Gastroesophageal sphincter (tissue), 4 donors: ENCODE measurements at regions not wholly inside any gene's neighbourhood (a gene's known extent, or its start where the extent isn't known, plus 50 kb on each side); places are given as distances from the start of the nearest gene placed in this dataset.

Experiments used
- ATAC-seq: fragments of 150-250 bp; one replicate; pipeline ENCODE4 v1.9.1; 2016; ENCODE audit warnings: mild to moderate bottlenecking, moderate library complexity
- H3K27ac ChIP-seq, 4 donors: fragments of 200-600 bp; sonication (generic) in 3 of 4; 1 replicate in 3 of 4; 2 replicates in 1 of 4; pipeline ENCODE4 v1.5.1; 2016 to 2019
- H3K27me3 ChIP-seq: fragments of 200-600 bp; sonication (generic); one replicate; pipeline ENCODE4 v1.5.1; 2019
- H3K36me3 ChIP-seq, 2 donors: fragments of 200-600 bp; sonication (generic); one replicate each; pipeline ENCODE4 v1.5.1; 2019; ENCODE audit warnings: control low read depth in 1 of 2
- H3K4me1 ChIP-seq, 3 donors: fragments of 200-600 bp; sonication (generic); 1 replicate in 2 of 3; 2 replicates in 1 of 3; pipeline ENCODE4 v1.5.1; 2016 to 2019; ENCODE audit warnings: control low read depth in 2 of 3
- H3K4me3 ChIP-seq, 2 donors: fragments of 200-600 bp; sonication (generic); one replicate each; pipeline ENCODE4 v1.5.1; 2019; ENCODE audit warnings: mild to moderate bottlenecking in 1 of 2, moderate library complexity in 1 of 2
- H3K9me3 ChIP-seq, 3 donors: fragments of 200-600 bp; sonication (generic); one replicate each; pipeline ENCODE4 v1.5.1; 2017 to 2019; ENCODE audit warnings: control low read depth in 2 of 3
- EP300 ChIP-seq: sonication (generic); formaldehyde crosslinking; IDR thresholded peaks from one replicate; pipeline ENCODE4 v1.6.1; 2017; ENCODE audit warnings: antibody characterized with exemption, mild to moderate bottlenecking
- POLR2A ChIP-seq, 2 donors: fragments of 450-650 bp; IDR thresholded peaks; one replicate each; pipeline ENCODE4 v1.6.1; 2017; ENCODE audit warnings: antibody characterized with exemption in 2 of 2, mild to moderate bottlenecking in 2 of 2, moderate library complexity in 1 of 2
- POLR2AphosphoS5 ChIP-seq: sonication (generic); formaldehyde crosslinking; IDR thresholded peaks from one replicate; pipeline ENCODE4 v1.6.1; 2017; ENCODE audit warnings: antibody characterized with exemption
- WGBS, 2 donors: methylation state at CpG; one replicate each; pipeline ENCODE4 v1.1.5; 2018; ENCODE audit warnings: low coverage in 1 of 2; 5-methylcytosine and 5-hydroxymethylcytosine counted together
- TF ChIP-seq, protein P1 (sequence below), 4 experiments: fragments of 200-600 bp in 2 of 4; fragments of 450-650 bp in 2 of 4; sonication (generic) in 1 of 4; IDR thresholded peaks; one replicate each; pipeline ENCODE4 v1.5.1; 2017 to 2019; ENCODE audit warnings: antibody characterized with exemption in 4 of 4, mild to moderate bottlenecking in 2 of 4, moderate library complexity in 2 of 4

DNA sequence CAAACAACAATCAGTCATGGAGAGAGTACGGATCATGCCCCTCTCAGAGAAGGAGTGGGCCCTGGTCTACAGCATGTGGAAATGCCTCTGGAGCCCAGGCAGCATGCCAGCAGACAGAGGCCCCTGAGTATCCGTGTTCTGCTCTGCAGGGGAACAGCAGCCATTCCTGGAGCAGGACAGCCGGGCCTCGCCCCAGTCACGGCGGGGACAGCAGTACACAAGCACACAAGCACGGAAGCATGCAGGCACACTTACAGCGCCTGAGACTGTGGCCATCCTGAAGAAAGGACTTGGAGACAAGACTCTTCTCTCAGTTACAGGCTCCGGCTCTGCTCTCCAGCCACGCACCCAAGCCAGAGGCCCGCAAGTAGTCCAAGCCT lies 102.6 kb upstream of the ALDH1B1 start:
- H3K36me3 ChIP-seq = no peaks in the 10 kb centered on the region
- WGBS, 2 donors = 89 to 100% methylated on average over 1 to 4 of the region's 11 CpGs
- no peak for ATAC-seq

GRCh38 chr9:38289236-38289865 lies 103.2 kb upstream of the ALDH1B1 start:
- Histone ChIP-seq H3K27me3 (no peaks in the 10 kb centered on the region), H3K27ac (no peak overlapping the region), H3K9me3 (no peaks in the 10 kb centered on the region), H3K4me1 (peaks cover 0 to 9% (median 0%) of the 10 kb centered on the region in 3 donors), H3K36me3 (no peaks in the 10 kb centered on the region), H3K4me3 (no peak overlapping the region)
- TF ChIP-seq, protein P1, sequence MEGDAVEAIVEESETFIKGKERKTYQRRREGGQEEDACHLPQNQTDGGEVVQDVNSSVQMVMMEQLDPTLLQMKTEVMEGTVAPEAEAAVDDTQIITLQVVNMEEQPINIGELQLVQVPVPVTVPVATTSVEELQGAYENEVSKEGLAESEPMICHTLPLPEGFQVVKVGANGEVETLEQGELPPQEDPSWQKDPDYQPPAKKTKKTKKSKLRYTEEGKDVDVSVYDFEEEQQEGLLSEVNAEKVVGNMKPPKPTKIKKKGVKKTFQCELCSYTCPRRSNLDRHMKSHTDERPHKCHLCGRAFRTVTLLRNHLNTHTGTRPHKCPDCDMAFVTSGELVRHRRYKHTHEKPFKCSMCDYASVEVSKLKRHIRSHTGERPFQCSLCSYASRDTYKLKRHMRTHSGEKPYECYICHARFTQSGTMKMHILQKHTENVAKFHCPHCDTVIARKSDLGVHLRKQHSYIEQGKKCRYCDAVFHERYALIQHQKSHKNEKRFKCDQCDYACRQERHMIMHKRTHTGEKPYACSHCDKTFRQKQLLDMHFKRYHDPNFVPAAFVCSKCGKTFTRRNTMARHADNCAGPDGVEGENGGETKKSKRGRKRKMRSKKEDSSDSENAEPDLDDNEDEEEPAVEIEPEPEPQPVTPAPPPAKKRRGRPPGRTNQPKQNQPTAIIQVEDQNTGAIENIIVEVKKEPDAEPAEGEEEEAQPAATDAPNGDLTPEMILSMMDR (IDR thresholded peaks at IDR 0.05) = no peak
- TF ChIP-seq POLR2AphosphoS5 (no peak), EP300 (no peak), POLR2A (IDR thresholded peaks at IDR 0.05) (no peak)
- WGBS, 2 donors = 84% methylated on average over 4 of the region's 4 CpGs
- ATAC-seq = no peak

More for the DNA sequence above, 102.6 kb upstream of the ALDH1B1 start:
- H3K27ac ChIP-seq = no peak overlapping the region
- peaks cover 0 to 14% (median 0%) of the 10 kb centered on the region in 3 donors for H3K4me1 ChIP-seq
- no peaks in the 10 kb centered on the region for H3K9me3 ChIP-seq
- no peak overlapping the region for H3K4me3 ChIP-seq
- TF ChIP-seq, protein P1 (IDR thresholded peaks at IDR 0.05) = no peak
- no peak for TF ChIP-seq POLR2AphosphoS5
- TF ChIP-seq POLR2A (IDR thresholded peaks at IDR 0.05) = no peak
- no peak for TF ChIP-seq EP300
- H3K27me3 ChIP-seq = no peaks in the 10 kb centered on the region

GRCh38 chr9:38288502-38288901 lies 104.0 kb upstream of the ALDH1B1 start:
- Histone ChIP-seq H3K9me3 (no peaks in the 10 kb centered on the region), H3K4me3 (no peak overlapping the region), H3K4me1 (peaks cover 0 to under 1% (median 0%) of the 10 kb centered on the region in 3 donors), H3K27me3 (no peaks in the 10 kb centered on the region), H3K27ac (no peak overlapping the region), H3K36me3 (no peaks in the 10 kb centered on the region)
- WGBS, 2 donors = 100% methylated on average over 1 of the region's 2 CpGs; no CpG with 5 or more reads in 1 of the 2 donors
- TF ChIP-seq POLR2A (IDR thresholded peaks at IDR 0.05) (no peak), POLR2AphosphoS5 (no peak), EP300 (no peak)
- TF ChIP-seq, protein P1 (IDR thresholded peaks at IDR 0.05) = no peak
- no peak for ATAC-seq

DNA sequence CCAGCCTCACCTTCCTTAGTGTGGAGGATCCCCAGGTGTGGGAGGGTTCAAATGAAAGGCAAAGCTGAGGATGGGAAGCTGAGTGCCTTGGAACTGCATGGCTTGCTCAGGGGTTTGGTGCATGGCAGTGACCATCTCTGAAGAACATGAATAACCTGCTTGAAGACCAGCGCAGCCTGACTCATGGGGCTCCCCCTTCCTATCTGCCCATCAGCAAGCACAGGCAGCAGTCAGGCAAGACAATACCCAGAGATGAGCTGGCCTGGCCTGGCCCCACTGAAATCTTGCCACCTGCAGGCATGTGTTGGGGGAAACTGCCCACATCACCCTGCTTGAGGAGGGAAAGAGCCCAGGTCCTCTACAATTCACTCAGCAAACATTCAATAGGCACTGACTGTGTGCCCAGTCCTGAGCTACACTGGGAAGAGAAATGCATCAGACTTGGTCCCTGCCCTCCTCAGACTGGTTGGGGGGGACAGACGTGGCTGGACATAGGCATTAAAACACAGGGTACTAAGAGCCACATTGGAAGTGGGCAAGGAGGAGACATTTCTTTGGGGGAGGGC lies 105.0 kb upstream of the ALDH1B1 start:
- Histone ChIP-seq H3K9me3 (no peaks in the 10 kb centered on the region), H3K36me3 (no peaks in the 10 kb centered on the region), H3K27me3 (no peaks in the 10 kb centered on the region), H3K27ac (no peak overlapping the region), H3K4me3 (no peak overlapping the region), H3K4me1 (no peaks in the 10 kb centered on the region)
- TF ChIP-seq, protein P1 (IDR thresholded peaks at IDR 0.05) = no peak
- no peak for TF ChIP-seq POLR2A (IDR thresholded peaks at IDR 0.05)
- TF ChIP-seq EP300 = no peak
- no peak for TF ChIP-seq POLR2AphosphoS5
- ATAC-seq = no peak
- no CpG with 5 or more reads among the region's 2 CpGs for WGBS, 2 donors

DNA sequence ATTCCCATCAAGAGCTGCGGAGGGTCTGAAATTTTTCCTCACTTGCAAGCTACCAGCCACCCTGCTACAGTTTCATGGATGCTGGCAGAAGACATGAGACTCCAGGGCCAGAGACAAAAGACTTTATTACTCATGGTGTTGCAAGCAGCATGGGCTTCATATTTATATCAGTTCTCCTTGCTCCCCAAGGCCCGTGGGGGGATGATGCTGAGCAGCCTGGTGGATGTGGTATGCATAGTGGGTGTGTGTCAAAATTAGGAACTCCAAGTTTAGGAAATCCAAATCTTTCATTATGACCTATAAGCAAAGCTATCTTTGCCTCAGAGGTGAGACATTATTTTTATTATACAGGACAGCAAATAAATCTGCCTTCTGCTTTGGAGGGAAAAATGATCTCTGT lies 105.7 kb upstream of the ALDH1B1 start:
- TF ChIP-seq POLR2A (IDR thresholded peaks at IDR 0.05) = no peak
- TF ChIP-seq POLR2AphosphoS5 = no peak
- TF ChIP-seq, protein P1 (IDR thresholded peaks at IDR 0.05) = no peak
- no peak for TF ChIP-seq EP300
- ATAC-seq = no peak
- WGBS, 2 donors = 100% methylated on average over 1 of the region's 2 CpGs

More for the DNA sequence above, 105.7 kb upstream of the ALDH1B1 start:
- Histone ChIP-seq H3K27ac (no peak overlapping the region), H3K9me3 (no peaks in the 10 kb centered on the region), H3K4me1 (no peaks in the 10 kb centered on the region), H3K36me3 (no peaks in the 10 kb centered on the region), H3K4me3 (no peak overlapping the region), H3K27me3 (no peaks in the 10 kb centered on the region)
